Astrocyte (in vitro differentiated cells and primary cell): ENCODE measurements at regions not wholly inside any gene's neighbourhood (a gene's known extent, or its start where the extent isn't known, plus 50 kb on each side); places are given as distances from the start of the nearest gene placed in this dataset.

ENCODE experiments used
- DNase-seq: peaks from one replicate; pipeline ENCODE4 v3.0.0-alpha.2; 2010; ENCODE audit warnings: low read depth
- FAIRE-seq: peaks from 2 replicates; lab custom pipeline; 2011; peaks lifted over from hg19 to GRCh38; lab: Jason Lieb, UNC
- H2AFZ ChIP-seq: 2 replicates; pipeline ENCODE4 v1.6.0; 2012; ENCODE audit warnings: low read depth, low read length, inconsistent platforms
- H3K27ac ChIP-seq: 2 replicates; pipeline ENCODE4 v1.5.1; 2011; ENCODE audit warnings: low read depth, low read length, inconsistent platforms
- H3K27me3 ChIP-seq: 2 replicates; pipeline ENCODE4 v1.6.0; 2011; ENCODE audit warnings: low read length, inconsistent platforms; ENCODE audit not compliant: insufficient read depth
- H3K36me3 ChIP-seq: 2 replicates; pipeline ENCODE4 v1.5.1; 2011; ENCODE audit warnings: low read length, inconsistent platforms; ENCODE audit not compliant: insufficient read depth
- H3K4me1 ChIP-seq: 2 replicates; pipeline ENCODE4 v1.5.1; 2011; ENCODE audit warnings: low read length, inconsistent platforms; ENCODE audit not compliant: insufficient read depth
- H3K4me2 ChIP-seq: 2 replicates; pipeline ENCODE4 v1.6.0; 2012; ENCODE audit warnings: low read length, inconsistent platforms
- H3K4me3 ChIP-seq: 2 replicates; pipeline ENCODE4 v1.5.1; 2011; ENCODE audit warnings: low read depth, mild to moderate bottlenecking, low read length, inconsistent platforms; ENCODE audit not compliant: insufficient read depth
- H3K79me2 ChIP-seq: 2 replicates; pipeline ENCODE4 v1.6.0; 2012; ENCODE audit warnings: mild to moderate bottlenecking, low read length, inconsistent platforms; ENCODE audit not compliant: insufficient read depth
- H3K9ac ChIP-seq: 2 replicates; pipeline ENCODE4 v1.6.0; 2012; ENCODE audit warnings: mild to moderate bottlenecking, low read length, inconsistent platforms
- H3K9me3 ChIP-seq: 2 replicates; pipeline ENCODE4 v1.5.1; 2012; ENCODE audit warnings: low read depth, mild to moderate bottlenecking, low read length, inconsistent platforms; ENCODE audit not compliant: insufficient read depth
- H4K20me1 ChIP-seq: 2 replicates; pipeline ENCODE4 v1.6.0; 2012; ENCODE audit warnings: low read length, inconsistent platforms; ENCODE audit not compliant: insufficient read depth
- H3K27ac Mint-ChIP-seq: one replicate; pipeline ENCODE4 v1.8.0; 2021; ENCODE audit warnings: mild to moderate bottlenecking, mixed read lengths; ENCODE audit not compliant: unreplicated experiment
- H3K27me3 Mint-ChIP-seq: one replicate; pipeline ENCODE4 v1.8.0; 2021; ENCODE audit warnings: low read depth, mixed read lengths; ENCODE audit not compliant: unreplicated experiment
- H3K36me3 Mint-ChIP-seq: one replicate; pipeline ENCODE4 v1.8.0; 2021; ENCODE audit warnings: low read depth, mixed read lengths; ENCODE audit not compliant: unreplicated experiment
- H3K4me1 Mint-ChIP-seq: one replicate; pipeline ENCODE4 v1.8.0; 2021; ENCODE audit warnings: low read depth, mixed read lengths; ENCODE audit not compliant: unreplicated experiment
- H3K4me3 Mint-ChIP-seq: one replicate; pipeline ENCODE4 v1.8.0; 2021; ENCODE audit warnings: mild to moderate bottlenecking, moderate library complexity, mixed read lengths; ENCODE audit not compliant: unreplicated experiment
- H3K9me3 Mint-ChIP-seq: one replicate; pipeline ENCODE4 v1.8.0; 2021; ENCODE audit warnings: mild to moderate bottlenecking, mixed read lengths; ENCODE audit not compliant: unreplicated experiment
- CTCF ChIP-seq: IDR thresholded peaks from 2 replicates; pipeline ENCODE4 v1.5.1; 2011; ENCODE audit warnings: low read depth, mild to moderate bottlenecking, inconsistent platforms, low read length, moderate library complexity; ENCODE audit not compliant: insufficient read depth
- EZH2 ChIP-seq: IDR thresholded peaks from 2 replicates; pipeline ENCODE4 v1.6.1; 2012; ENCODE audit warnings: mild to moderate bottlenecking, low read length, inconsistent platforms; ENCODE audit not compliant: insufficient read depth

- DNase-seq: no peak
- no peak overlapping the region for H3K4me2 ChIP-seq
Measured at GRCh38 chr7:40972426-40972825, 730.5 kb downstream of the INHBA start.

GRCh38 chr7:40969641-40970040 lies 733.2 kb downstream of the INHBA start:
- no peaks in the 10 kb centered on the region for H4K20me1 ChIP-seq
- no peaks in the 10 kb centered on the region for H3K79me2 ChIP-seq
- no peak for FAIRE-seq
- H3K9ac ChIP-seq: no peak overlapping the region
- no peak for DNase-seq
- Mint-ChIP-seq H3K27me3 (peaks cover 2% of the 10 kb centered on the region), H3K36me3 (no peaks in the 10 kb centered on the region), H3K27ac (no peak overlapping the region), H3K4me1 (peaks cover 14% of the 10 kb centered on the region), H3K9me3 (no peaks in the 10 kb centered on the region), H3K4me3 (no peak overlapping the region)
- H3K4me1 ChIP-seq: no peaks in the 10 kb centered on the region
- no peak for TF ChIP-seq CTCF
- no peak for TF ChIP-seq EZH2
- H3K9me3 ChIP-seq: no peaks in the 10 kb centered on the region
- H2AFZ ChIP-seq: no peak overlapping the region
- no peak overlapping the region for H3K4me3 ChIP-seq
- H3K4me2 ChIP-seq: no peak overlapping the region
- no peak overlapping the region for H3K27ac ChIP-seq
- H3K27me3 ChIP-seq: no peaks in the 10 kb centered on the region
- H3K36me3 ChIP-seq: no peaks in the 10 kb centered on the region

More at GRCh38 chr7:40972426-40972825, 730.5 kb downstream of the INHBA start:
- Mint-ChIP-seq H3K4me1 (peaks cover 4% of the 10 kb centered on the region), H3K27ac (no peak overlapping the region), H3K9me3 (no peaks in the 10 kb centered on the region), H3K4me3 (no peak overlapping the region), H3K27me3 (peaks cover 5% of the 10 kb centered on the region), H3K36me3 (no peaks in the 10 kb centered on the region)
- Histone ChIP-seq H3K27me3 (no peaks in the 10 kb centered on the region), H3K4me3 (no peak overlapping the region), H3K4me1 (no peaks in the 10 kb centered on the region), H3K79me2 (no peaks in the 10 kb centered on the region), H3K27ac (no peak overlapping the region), H3K9me3 (no peaks in the 10 kb centered on the region), H3K9ac (no peak overlapping the region), H2AFZ (no peak overlapping the region), H3K36me3 (no peaks in the 10 kb centered on the region), H4K20me1 (no peaks in the 10 kb centered on the region)
- FAIRE-seq: no peak
- TF ChIP-seq EZH2 (no peak), CTCF (no peak)

GRCh38 chr7:40966693-40967092 lies 736.2 kb downstream of the INHBA start:
- DNase-seq: peak; percentile 30
- Histone ChIP-seq H3K4me2 (no peak overlapping the region), H3K4me1 (no peaks in the 10 kb centered on the region), H3K9me3 (no peaks in the 10 kb centered on the region), H3K27me3 (no peaks in the 10 kb centered on the region), H3K79me2 (no peaks in the 10 kb centered on the region), H3K27ac (no peak overlapping the region), H4K20me1 (no peaks in the 10 kb centered on the region), H3K4me3 (no peak overlapping the region), H2AFZ (no peak overlapping the region), H3K9ac (no peak overlapping the region), H3K36me3 (no peaks in the 10 kb centered on the region)
- TF ChIP-seq EZH2 (no peak), CTCF (no peak)
- Mint-ChIP-seq H3K9me3 (peaks cover 5% of the 10 kb centered on the region), H3K36me3 (no peaks in the 10 kb centered on the region), H3K27ac (peak overlapping the region; percentile 45), H3K4me1 (peaks cover 9% of the 10 kb centered on the region), H3K4me3 (no peak overlapping the region), H3K27me3 (no peaks in the 10 kb centered on the region)
- no peak for FAIRE-seq
